HEK293 (cell line): ENCODE measurements at regions not wholly inside any gene's neighbourhood (a gene's known extent, or its start where the extent isn't known, plus 50 kb on each side); places are given as distances from the start of the nearest gene placed in this dataset.

Experiments
- CTCF ChIA-PET: fragments of 350-600 bp; formaldehyde crosslinking; extraction: SDS; loops from one replicate; lab custom pipeline; 2021; ENCODE audit warnings: antibody characterized with exemption; lab: Yijun Ruan, JAX
- POLR2A ChIA-PET: fragments of 300-600 bp; formaldehyde crosslinking; extraction: SDS; loops from one replicate; lab custom pipeline; 2020; ENCODE audit warnings: antibody characterized with exemption, inconsistent platforms; lab: Yijun Ruan, JAX
- H3K27ac ChIP-seq: fragments of 200-500 bp; sonication (Bioruptor generic); 2 replicates; pipeline ENCODE4 v1.5.1; 2014; ENCODE audit warnings: low read depth, low read length, control low read depth, inconsistent platforms; ENCODE audit errors: extremely low read depth
- H3K36me3 ChIP-seq, 2 experiments: fragments of 200-500 bp in 1 of 2; sonication (Bioruptor generic) in 1 of 2; 1 replicate in 1 of 2; 2 replicates in 1 of 2; pipeline ENCODE4 v1.5.1; 2014 to 2017; ENCODE audit warnings: inconsistent platforms in 2 of 2, low read length in 2 of 2; ENCODE audit not compliant: control insufficient read depth in 2 of 2, insufficient read depth in 1 of 2
- H3K4me1 ChIP-seq: fragments of 200-500 bp; sonication (Bioruptor generic); 2 replicates; pipeline ENCODE4 v1.5.1; 2014; ENCODE audit warnings: mild to moderate bottlenecking, low read length, inconsistent platforms; ENCODE audit not compliant: control insufficient read depth, insufficient read depth
- H3K4me3 ChIP-seq: 2 replicates; pipeline ENCODE4 v1.5.1; 2011; ENCODE audit warnings: low read depth, mild to moderate bottlenecking, control low read depth, low read length, moderate library complexity
- H3K9me3 ChIP-seq: fragments of 200-500 bp; sonication (Bioruptor generic); 2 replicates; pipeline ENCODE4 v1.5.1; 2014; ENCODE audit warnings: low read depth, low read length, inconsistent platforms; ENCODE audit not compliant: control insufficient read depth, insufficient read depth
- RBAK ChIP-seq: fragments of 450-650 bp; formaldehyde crosslinking; IDR thresholded peaks from 2 replicates; pipeline ENCODE4 v1.5.1; 2016; ENCODE audit warnings: missing biosample characterization, missing genetic modification characterization
- REPIN1 ChIP-seq: fragments of 450-650 bp; formaldehyde crosslinking; IDR thresholded peaks from 2 replicates; pipeline ENCODE4 v1.5.1; 2017; ENCODE audit warnings: missing biosample characterization, missing genetic modification characterization, low read depth
- SALL2 ChIP-seq: fragments of 450-650 bp; formaldehyde crosslinking; IDR thresholded peaks from 2 replicates; pipeline ENCODE4 v1.5.0; 2017; ENCODE audit warnings: missing biosample characterization, mild to moderate bottlenecking, missing genetic modification characterization, borderline replicate concordance
- TRIM28 ChIP-seq: IDR thresholded peaks from 2 replicates; pipeline ENCODE4 v1.6.1; 2011; ENCODE audit warnings: low read length, control low read depth, borderline replicate concordance
- ZBTB1 ChIP-seq: fragments of 450-650 bp; formaldehyde crosslinking; IDR thresholded peaks from 2 replicates; pipeline ENCODE4 v1.5.1; 2016; ENCODE audit warnings: missing biosample characterization, missing genetic modification characterization
- ZNF10 ChIP-seq: fragments of 450-650 bp; formaldehyde crosslinking; IDR thresholded peaks from 2 replicates; pipeline ENCODE4 v1.5.1; 2017; ENCODE audit warnings: missing biosample characterization, missing genetic modification characterization
- ZNF169 ChIP-seq: fragments of 450-650 bp; formaldehyde crosslinking; IDR thresholded peaks from 2 replicates; pipeline ENCODE4 v1.5.1; 2016; ENCODE audit warnings: missing biosample characterization, missing genetic modification characterization
- ZNF211 ChIP-seq: fragments of 450-650 bp; formaldehyde crosslinking; IDR thresholded peaks from 2 replicates; pipeline ENCODE4 v1.5.1; 2016; ENCODE audit warnings: low read depth, missing biosample characterization, missing genetic modification characterization
- ZNF239 ChIP-seq: fragments of 450-650 bp; formaldehyde crosslinking; IDR thresholded peaks from 2 replicates; pipeline ENCODE4 v1.5.1; 2016; ENCODE audit warnings: missing biosample characterization, missing genetic modification characterization
- ZNF366 ChIP-seq: fragments of 450-650 bp; formaldehyde crosslinking; conservative IDR thresholded peaks from 2 replicates; pipeline ENCODE4 v1.5.1; 2016; ENCODE audit warnings: missing biosample characterization, missing genetic modification characterization
- ZNF416 ChIP-seq: fragments of 450-650 bp; formaldehyde crosslinking; IDR thresholded peaks from 2 replicates; pipeline ENCODE4 v1.5.1; 2016; ENCODE audit warnings: missing biosample characterization, missing genetic modification characterization
- ZNF510 ChIP-seq: fragments of 450-650 bp; formaldehyde crosslinking; IDR thresholded peaks from 2 replicates; pipeline ENCODE4 v1.5.1; 2018; ENCODE audit warnings: mild to moderate bottlenecking, missing genetic modification characterization, missing biosample characterization; ENCODE audit not compliant: insufficient replicate concordance
- ZNF514 ChIP-seq: fragments of 450-650 bp; formaldehyde crosslinking; IDR thresholded peaks from 2 replicates; pipeline ENCODE4 v1.5.1; 2016; ENCODE audit warnings: missing biosample characterization, missing genetic modification characterization
- ZNF529 ChIP-seq: fragments of 450-650 bp; formaldehyde crosslinking; IDR thresholded peaks from 2 replicates; pipeline ENCODE4 v1.5.1; 2017; ENCODE audit warnings: missing genetic modification characterization, missing biosample characterization; ENCODE audit not compliant: insufficient replicate concordance
- ZNF677 ChIP-seq: fragments of 450-650 bp; IDR thresholded peaks from 2 replicates; pipeline ENCODE4 v1.5.0; 2018; ENCODE audit warnings: missing biosample characterization, mild to moderate bottlenecking, missing genetic modification characterization, moderate library complexity
- ZNF785 ChIP-seq: fragments of 450-650 bp; formaldehyde crosslinking; IDR thresholded peaks from 2 replicates; pipeline ENCODE4 v1.5.1; 2016; ENCODE audit warnings: missing biosample characterization, missing genetic modification characterization
- TF ChIP-seq, protein P1 (sequence below): fragments of 450-650 bp; formaldehyde crosslinking; IDR thresholded peaks from 2 replicates; pipeline ENCODE4 v1.5.1; 2016; ENCODE audit warnings: missing biosample characterization, missing genetic modification characterization, borderline replicate concordance
- TF ChIP-seq, protein P2 (sequence below): fragments of 450-650 bp; formaldehyde crosslinking; IDR thresholded peaks from 2 replicates; pipeline ENCODE4 v1.5.1; 2017; ENCODE audit warnings: missing biosample characterization, missing genetic modification characterization
- TF ChIP-seq, protein P3 (sequence below): fragments of 450-650 bp; formaldehyde crosslinking; IDR thresholded peaks from 2 replicates; pipeline ENCODE4; 2016; ENCODE audit warnings: missing biosample characterization, missing genetic modification characterization
- TF ChIP-seq, protein P4 (sequence below): fragments of 450-650 bp; formaldehyde crosslinking; IDR thresholded peaks from 2 replicates; pipeline ENCODE4 v1.5.1; 2016; ENCODE audit warnings: missing biosample characterization, missing genetic modification characterization

DNA sequence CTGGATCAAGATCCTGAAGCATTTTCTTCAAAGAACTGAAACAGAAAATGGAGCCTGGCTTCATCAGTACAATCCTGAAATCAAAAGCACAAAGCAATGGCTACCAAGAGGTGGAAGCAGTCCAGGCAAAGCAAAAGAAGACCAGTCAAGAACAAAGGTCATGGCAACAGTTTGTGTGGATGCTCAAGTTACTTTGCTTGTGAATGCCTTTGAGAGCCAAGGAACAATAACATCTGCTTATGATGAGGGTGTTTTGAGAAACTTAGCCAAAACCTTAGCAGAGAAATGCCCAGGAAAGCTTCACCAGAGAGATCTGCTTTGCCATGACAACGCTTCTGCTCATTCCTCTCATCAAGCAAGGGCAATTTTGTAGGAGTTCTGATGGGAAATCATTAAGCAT is 723.1 kb downstream of the TMEM182 start (continued):
- TF ChIP-seq, protein P1, sequence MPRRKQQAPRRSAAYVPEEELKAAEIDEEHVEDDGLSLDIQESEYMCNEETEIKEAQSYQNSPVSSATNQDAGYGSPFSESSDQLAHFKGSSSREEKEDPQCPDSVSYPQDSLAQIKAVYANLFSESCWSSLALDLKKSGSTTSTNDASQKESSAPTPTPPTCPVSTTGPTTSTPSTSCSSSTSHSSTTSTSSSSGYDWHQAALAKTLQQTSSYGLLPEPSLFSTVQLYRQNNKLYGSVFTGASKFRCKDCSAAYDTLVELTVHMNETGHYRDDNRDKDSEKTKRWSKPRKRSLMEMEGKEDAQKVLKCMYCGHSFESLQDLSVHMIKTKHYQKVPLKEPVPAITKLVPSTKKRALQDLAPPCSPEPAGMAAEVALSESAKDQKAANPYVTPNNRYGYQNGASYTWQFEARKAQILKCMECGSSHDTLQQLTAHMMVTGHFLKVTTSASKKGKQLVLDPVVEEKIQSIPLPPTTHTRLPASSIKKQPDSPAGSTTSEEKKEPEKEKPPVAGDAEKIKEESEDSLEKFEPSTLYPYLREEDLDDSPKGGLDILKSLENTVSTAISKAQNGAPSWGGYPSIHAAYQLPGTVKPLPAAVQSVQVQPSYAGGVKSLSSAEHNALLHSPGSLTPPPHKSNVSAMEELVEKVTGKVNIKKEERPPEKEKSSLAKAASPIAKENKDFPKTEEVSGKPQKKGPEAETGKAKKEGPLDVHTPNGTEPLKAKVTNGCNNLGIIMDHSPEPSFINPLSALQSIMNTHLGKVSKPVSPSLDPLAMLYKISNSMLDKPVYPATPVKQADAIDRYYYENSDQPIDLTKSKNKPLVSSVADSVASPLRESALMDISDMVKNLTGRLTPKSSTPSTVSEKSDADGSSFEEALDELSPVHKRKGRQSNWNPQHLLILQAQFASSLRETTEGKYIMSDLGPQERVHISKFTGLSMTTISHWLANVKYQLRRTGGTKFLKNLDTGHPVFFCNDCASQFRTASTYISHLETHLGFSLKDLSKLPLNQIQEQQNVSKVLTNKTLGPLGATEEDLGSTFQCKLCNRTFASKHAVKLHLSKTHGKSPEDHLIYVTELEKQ (tag by site-specific recombination), result no peak
- TF ChIP-seq ZNF416 (tag by site-specific recombination) (no peak), SALL2 (tag by site-specific recombination) (no peak), TRIM28 (no peak)
- TF ChIP-seq, protein P2, sequence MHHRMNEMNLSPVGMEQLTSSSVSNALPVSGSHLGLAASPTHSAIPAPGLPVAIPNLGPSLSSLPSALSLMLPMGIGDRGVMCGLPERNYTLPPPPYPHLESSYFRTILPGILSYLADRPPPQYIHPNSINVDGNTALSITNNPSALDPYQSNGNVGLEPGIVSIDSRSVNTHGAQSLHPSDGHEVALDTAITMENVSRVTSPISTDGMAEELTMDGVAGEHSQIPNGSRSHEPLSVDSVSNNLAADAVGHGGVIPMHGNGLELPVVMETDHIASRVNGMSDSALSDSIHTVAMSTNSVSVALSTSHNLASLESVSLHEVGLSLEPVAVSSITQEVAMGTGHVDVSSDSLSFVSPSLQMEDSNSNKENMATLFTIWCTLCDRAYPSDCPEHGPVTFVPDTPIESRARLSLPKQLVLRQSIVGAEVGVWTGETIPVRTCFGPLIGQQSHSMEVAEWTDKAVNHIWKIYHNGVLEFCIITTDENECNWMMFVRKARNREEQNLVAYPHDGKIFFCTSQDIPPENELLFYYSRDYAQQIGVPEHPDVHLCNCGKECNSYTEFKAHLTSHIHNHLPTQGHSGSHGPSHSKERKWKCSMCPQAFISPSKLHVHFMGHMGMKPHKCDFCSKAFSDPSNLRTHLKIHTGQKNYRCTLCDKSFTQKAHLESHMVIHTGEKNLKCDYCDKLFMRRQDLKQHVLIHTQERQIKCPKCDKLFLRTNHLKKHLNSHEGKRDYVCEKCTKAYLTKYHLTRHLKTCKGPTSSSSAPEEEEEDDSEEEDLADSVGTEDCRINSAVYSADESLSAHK (tag by site-specific recombination), result no peak
- TF ChIP-seq, protein P3, sequence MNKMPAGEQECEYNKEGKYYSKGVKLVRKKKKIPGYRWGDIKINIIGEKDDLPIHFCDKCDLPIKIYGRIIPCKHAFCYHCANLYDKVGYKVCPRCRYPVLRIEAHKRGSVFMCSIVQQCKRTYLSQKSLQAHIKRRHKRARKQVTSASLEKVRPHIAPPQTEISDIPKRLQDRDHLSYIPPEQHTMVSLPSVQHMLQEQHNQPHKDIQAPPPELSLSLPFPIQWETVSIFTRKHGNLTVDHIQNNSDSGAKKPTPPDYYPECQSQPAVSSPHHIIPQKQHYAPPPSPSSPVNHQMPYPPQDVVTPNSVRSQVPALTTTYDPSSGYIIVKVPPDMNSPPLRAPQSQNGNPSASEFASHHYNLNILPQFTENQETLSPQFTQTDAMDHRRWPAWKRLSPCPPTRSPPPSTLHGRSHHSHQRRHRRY (tag by site-specific recombination), result no peak

DNA sequence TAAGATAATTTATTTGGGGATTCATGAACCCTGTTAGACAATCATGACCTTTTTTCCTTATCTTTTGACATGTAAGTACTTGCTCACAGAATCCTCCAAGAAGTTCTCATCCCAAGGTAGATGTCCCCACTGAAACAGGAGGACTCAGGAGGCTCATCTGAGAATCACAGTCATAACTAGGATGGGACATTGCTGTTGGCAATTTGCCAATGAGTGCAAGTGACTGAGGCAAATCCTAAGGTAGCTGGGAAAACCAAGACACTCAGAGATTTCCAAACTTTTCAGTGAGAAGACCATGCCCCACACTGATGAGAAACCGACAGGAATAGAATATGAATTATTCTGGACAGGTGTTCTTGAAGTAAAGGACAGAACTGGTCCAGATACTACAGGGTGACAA is 735.0 kb downstream of the TMEM182 start:
- Histone ChIP-seq H3K4me3 (no peak overlapping the region), H3K36me3 (no peaks in the 10 kb centered on the region), H3K9me3 (no peaks in the 10 kb centered on the region), H3K27ac (no peak overlapping the region)
- POLR2A ChIA-PET, result no interaction called here
- TF ChIP-seq ZNF529 (no peak), RBAK (tag by site-specific recombination) (no peak), ZNF785 (tag by site-specific recombination) (no peak), ZBTB1 (tag by site-specific recombination) (no peak), ZNF169 (tag by site-specific recombination) (no peak), ZNF514 (no peak), REPIN1 (tag by site-specific recombination) (no peak), ZNF677 (tag by site-specific recombination) (no peak), ZNF211 (tag by site-specific recombination) (no peak), ZNF510 (tag by site-specific recombination) (no peak), ZNF239 (tag by site-specific recombination) (no peak), ZNF10 (tag by site-specific recombination) (no peak), ZNF366 (no peak)
- TF ChIP-seq, protein P4, sequence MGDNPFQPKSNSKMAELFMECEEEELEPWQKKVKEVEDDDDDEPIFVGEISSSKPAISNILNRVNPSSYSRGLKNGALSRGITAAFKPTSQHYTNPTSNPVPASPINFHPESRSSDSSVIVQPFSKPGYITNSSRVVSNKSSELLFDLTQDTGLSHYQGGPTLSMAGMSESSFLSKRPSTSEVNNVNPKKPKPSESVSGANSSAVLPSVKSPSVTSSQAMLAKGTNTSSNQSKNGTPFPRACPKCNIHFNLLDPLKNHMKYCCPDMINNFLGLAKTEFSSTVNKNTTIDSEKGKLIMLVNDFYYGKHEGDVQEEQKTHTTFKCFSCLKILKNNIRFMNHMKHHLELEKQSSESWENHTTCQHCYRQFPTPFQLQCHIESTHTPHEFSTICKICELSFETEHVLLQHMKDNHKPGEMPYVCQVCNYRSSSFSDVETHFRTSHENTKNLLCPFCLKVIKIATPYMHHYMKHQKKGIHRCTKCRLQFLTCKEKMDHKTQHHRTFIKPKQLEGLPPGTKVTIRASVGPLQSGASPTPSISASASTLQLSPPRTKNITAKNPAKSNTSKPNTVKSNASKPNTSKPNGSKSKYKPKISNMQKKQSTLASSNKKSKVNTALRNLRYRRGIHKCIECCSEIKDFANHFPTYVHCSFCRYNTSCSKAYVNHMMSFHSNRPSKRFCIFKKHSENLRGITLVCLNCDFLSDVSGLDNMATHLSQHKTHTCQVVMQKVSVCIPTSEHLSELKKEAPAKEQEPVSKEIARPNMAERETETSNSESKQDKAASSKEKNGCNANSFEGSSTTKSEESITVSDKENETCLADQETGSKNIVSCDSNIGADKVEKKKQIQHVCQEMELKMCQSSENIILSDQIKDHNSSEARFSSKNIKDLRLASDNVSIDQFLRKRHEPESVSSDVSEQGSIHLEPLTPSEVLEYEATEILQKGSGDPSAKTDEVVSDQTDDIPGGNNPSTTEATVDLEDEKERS, result no peak
- TF ChIP-seq, all 188 proteins: peak for 0
- no peaks in the 10 kb centered on the region for H3K4me1 ChIP-seq
- CTCF ChIA-PET, result no interaction called here
